Body of pancreas (tissue), 4 donors: ENCODE measurements at regions not wholly inside any gene's neighbourhood (a gene's known extent, or its start where the extent isn't known, plus 50 kb on each side); places are given as distances from the start of the nearest gene placed in this dataset.

Experiments used
- CTCF ChIP-seq, 7 experiments: fragments of 450-650 bp in 4 of 7; fragments of 200-600 bp in 3 of 7; sonication (generic) in 3 of 7; IDR thresholded peaks; one replicate each; pipeline ENCODE4 v1.5.1; 2016 to 2019; ENCODE audit warnings: antibody characterized with exemption in 7 of 7
- POLR2A ChIP-seq, 3 donors: fragments of 450-650 bp; IDR thresholded peaks; one replicate each; pipeline ENCODE4 v1.6.1; 2016; ENCODE audit warnings: antibody characterized with exemption in 3 of 3, mild to moderate bottlenecking in 2 of 3

GRCh38 chr9:101880846-101881245 lies 142.4 kb upstream of the GRIN3A start:
- TF ChIP-seq CTCF (IDR thresholded peaks at IDR 0.05) (no peak), POLR2A (IDR thresholded peaks at IDR 0.05) (no peak)
